ENCODE measurements at regions not wholly inside any gene's neighbourhood (a gene's known extent, or its start where the extent isn't known, plus 50 kb on each side); places are given as distances from the start of the nearest gene placed in this dataset.

DNA sequence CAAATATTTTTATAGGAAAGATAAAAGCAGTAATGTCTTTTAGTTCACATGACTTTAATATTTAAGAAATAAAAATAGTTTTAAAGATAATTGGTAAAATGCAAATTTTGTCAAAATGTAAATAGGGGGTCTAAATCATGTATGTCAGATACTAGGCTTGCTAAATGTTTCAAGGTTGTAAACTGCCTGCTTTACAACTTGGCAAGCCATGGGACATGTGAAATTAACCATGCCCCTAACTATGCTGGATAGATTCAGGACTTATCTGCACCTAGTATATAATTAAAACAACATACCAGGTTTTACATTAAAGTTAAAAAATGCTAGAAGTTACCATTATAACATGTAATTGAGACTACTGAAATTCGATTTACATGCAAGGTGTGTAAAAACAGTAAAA lies 537.3 kb upstream of the MIS18BP1 start:
- TF ChIP-seq YY1 (IDR thresholded peaks at IDR 0.05; ENCODE audit: insufficient read depth, insufficient read length): no peak
- no peak for TF ChIP-seq ZNF274 (IDR thresholded peaks at IDR 0.05; ENCODE audit: low read depth, low read length)
